ENCODE measurements at regions not wholly inside any gene's neighbourhood (a gene's known extent, or its start where the extent isn't known, plus 50 kb on each side); places are given as distances from the start of the nearest gene placed in this dataset.

GRCh38 chr1:233473549-233474204 is 140.2 kb upstream of the KCNK1 start:
- Histone ChIP-seq H4K8ac (ENCODE audit: low read length) (no peak overlapping the region), H3K4me2 (ENCODE audit: low read length, poor library complexity, severe bottlenecking) (no peak overlapping the region), H3K23ac (ENCODE audit: low read length in 2 of 2) (no peak overlapping the region), H3K14ac (ENCODE audit: low read length in 2 of 2) (no peak overlapping the region), H3K36me3 (ENCODE audit: control insufficient read depth in 1 of 2, insufficient read depth in 2 of 2, low read depth in 1 of 2, low read length in 2 of 2) (no peaks in the 10 kb centered on the region), H2BK15ac (ENCODE audit: low read depth, poor library complexity, severe bottlenecking) (no peak overlapping the region), H2BK5ac (ENCODE audit: low read depth, low read length, poor library complexity, severe bottlenecking) (no peak overlapping the region), H3K27me3 (ENCODE audit: control insufficient read depth in 1 of 2, insufficient read depth in 1 of 2, low read length in 2 of 2) (no peaks in the 10 kb centered on the region), H4K91ac (ENCODE audit: low read length) (no peak overlapping the region), H2AK5ac (ENCODE audit: low read length, severe bottlenecking) (no peak overlapping the region), H3K9ac (ENCODE audit: low read length) (no peak overlapping the region), H2BK120ac (ENCODE audit: low read depth, low read length) (no peak overlapping the region), H2BK12ac (ENCODE audit: low read length in 2 of 2) (no peak overlapping the region), H3K79me1 (replicated peaks; ENCODE audit: low read length, poor library complexity, severe bottlenecking) (no peaks in the 10 kb centered on the region), H2AFZ (ENCODE audit: low read depth, low read length) (no peak overlapping the region), H3K9me3 (ENCODE audit: control insufficient read depth, low read length) (no peaks in the 10 kb centered on the region), H3K4me1 (ENCODE audit: control insufficient read depth, insufficient read depth, low read depth, low read length) (no peaks in the 10 kb centered on the region), H3K4ac (ENCODE audit: low read depth in 1 of 2, low read length in 2 of 2) (no peak overlapping the region), H3K18ac (ENCODE audit: low read depth in 1 of 2, low read length in 2 of 2) (no peak overlapping the region), H3K27ac (ENCODE audit: low read length, poor library complexity, severe bottlenecking) (no peak overlapping the region), H3K4me3 (ENCODE audit: insufficient read depth in 1 of 2, low read depth in 1 of 2, low read length in 2 of 2) (no peak overlapping the region)
- no peak for DNase-seq
- 80% methylated on average over 11 of the region's 11 CpGs for WGBS

GRCh38 chr1:233477359-233477758 is 136.5 kb upstream of the KCNK1 start:
- no peaks in the 10 kb centered on the region for H3K79me1 ChIP-seq (replicated peaks; ENCODE audit: low read length, poor library complexity, severe bottlenecking)
- no peak overlapping the region for H3K4ac ChIP-seq (ENCODE audit: low read depth in 1 of 2, low read length in 2 of 2)
- H2BK120ac ChIP-seq (ENCODE audit: low read depth, low read length): no peak overlapping the region
- no peak overlapping the region for H4K8ac ChIP-seq (ENCODE audit: low read length)
- no peak for DNase-seq
- H2AFZ ChIP-seq (ENCODE audit: low read depth, low read length): no peak overlapping the region
- no peaks in the 10 kb centered on the region for H3K36me3 ChIP-seq (ENCODE audit: control insufficient read depth in 1 of 2, insufficient read depth in 2 of 2, low read depth in 1 of 2, low read length in 2 of 2)
- H3K9me3 ChIP-seq (ENCODE audit: control insufficient read depth, low read length): no peaks in the 10 kb centered on the region
- no peak overlapping the region for H3K27ac ChIP-seq (ENCODE audit: low read length, poor library complexity, severe bottlenecking)
- H3K4me2 ChIP-seq (ENCODE audit: low read length, poor library complexity, severe bottlenecking): no peak overlapping the region
- H3K4me3 ChIP-seq (ENCODE audit: insufficient read depth in 1 of 2, low read depth in 1 of 2, low read length in 2 of 2): no peak overlapping the region
- no peaks in the 10 kb centered on the region for H3K4me1 ChIP-seq (ENCODE audit: control insufficient read depth, insufficient read depth, low read depth, low read length)
- no peaks in the 10 kb centered on the region for H3K27me3 ChIP-seq (ENCODE audit: control insufficient read depth in 1 of 2, insufficient read depth in 1 of 2, low read length in 2 of 2)
- H3K14ac ChIP-seq (ENCODE audit: low read length in 2 of 2): no peak overlapping the region
- no peak overlapping the region for H2BK15ac ChIP-seq (ENCODE audit: low read depth, poor library complexity, severe bottlenecking)
- H2BK12ac ChIP-seq (ENCODE audit: low read length in 2 of 2): no peak overlapping the region
- no peak overlapping the region for H2BK5ac ChIP-seq (ENCODE audit: low read depth, low read length, poor library complexity, severe bottlenecking)
- H2AK5ac ChIP-seq (ENCODE audit: low read length, severe bottlenecking): no peak overlapping the region
- no peak overlapping the region for H3K23ac ChIP-seq (ENCODE audit: low read length in 2 of 2)
- no peak overlapping the region for H3K18ac ChIP-seq (ENCODE audit: low read depth in 1 of 2, low read length in 2 of 2)
- H4K91ac ChIP-seq (ENCODE audit: low read length): no peak overlapping the region
- H3K9ac ChIP-seq (ENCODE audit: low read length): no peak overlapping the region

- no peak for DNase-seq
- Histone ChIP-seq H2BK5ac (ENCODE audit: low read depth, low read length, poor library complexity, severe bottlenecking) (no peak overlapping the region), H2AK5ac (ENCODE audit: low read length, severe bottlenecking) (no peak overlapping the region), H3K18ac (ENCODE audit: low read depth in 1 of 2, low read length in 2 of 2) (no peak overlapping the region), H3K4me1 (ENCODE audit: control insufficient read depth, insufficient read depth, low read depth, low read length) (no peaks in the 10 kb centered on the region), H3K4ac (ENCODE audit: low read depth in 1 of 2, low read length in 2 of 2) (no peak overlapping the region), H2BK15ac (ENCODE audit: low read depth, poor library complexity, severe bottlenecking) (no peak overlapping the region), H3K23ac (ENCODE audit: low read length in 2 of 2) (no peak overlapping the region), H2BK12ac (ENCODE audit: low read length in 2 of 2) (no peak overlapping the region), H3K4me3 (ENCODE audit: insufficient read depth in 1 of 2, low read depth in 1 of 2, low read length in 2 of 2) (no peak overlapping the region), H3K4me2 (ENCODE audit: low read length, poor library complexity, severe bottlenecking) (no peak overlapping the region), H3K27me3 (ENCODE audit: control insufficient read depth in 1 of 2, insufficient read depth in 1 of 2, low read length in 2 of 2) (no peaks in the 10 kb centered on the region), H3K36me3 (ENCODE audit: control insufficient read depth in 1 of 2, insufficient read depth in 2 of 2, low read depth in 1 of 2, low read length in 2 of 2) (no peaks in the 10 kb centered on the region), H3K9ac (ENCODE audit: low read length) (no peak overlapping the region), H3K14ac (ENCODE audit: low read length in 2 of 2) (no peak overlapping the region), H3K27ac (ENCODE audit: low read length, poor library complexity, severe bottlenecking) (no peak overlapping the region), H2BK120ac (ENCODE audit: low read depth, low read length) (no peak overlapping the region), H4K8ac (ENCODE audit: low read length) (no peak overlapping the region), H3K79me1 (replicated peaks; ENCODE audit: low read length, poor library complexity, severe bottlenecking) (no peaks in the 10 kb centered on the region), H2AFZ (ENCODE audit: low read depth, low read length) (no peak overlapping the region), H3K9me3 (ENCODE audit: control insufficient read depth, low read length) (no peaks in the 10 kb centered on the region), H4K91ac (ENCODE audit: low read length) (no peak overlapping the region)
- 75% methylated on average over 1 of the region's 2 CpGs for WGBS
Observed at GRCh38 chr1:233478611-233479010, 135.3 kb upstream of the KCNK1 start.

- no peak overlapping the region for H4K8ac ChIP-seq (ENCODE audit: low read length)
- H3K27ac ChIP-seq (ENCODE audit: low read length, poor library complexity, severe bottlenecking): no peak overlapping the region
- H3K18ac ChIP-seq (ENCODE audit: low read depth in 1 of 2, low read length in 2 of 2): no peak overlapping the region
- no peaks in the 10 kb centered on the region for H3K4me1 ChIP-seq (ENCODE audit: control insufficient read depth, insufficient read depth, low read depth, low read length)
- H3K27me3 ChIP-seq (ENCODE audit: control insufficient read depth in 1 of 2, insufficient read depth in 1 of 2, low read length in 2 of 2): no peaks in the 10 kb centered on the region
- H3K36me3 ChIP-seq (ENCODE audit: control insufficient read depth in 1 of 2, insufficient read depth in 2 of 2, low read depth in 1 of 2, low read length in 2 of 2): no peaks in the 10 kb centered on the region
- H3K9me3 ChIP-seq (ENCODE audit: control insufficient read depth, low read length): no peaks in the 10 kb centered on the region
- H3K4me2 ChIP-seq (ENCODE audit: low read length, poor library complexity, severe bottlenecking): no peak overlapping the region
- no peaks in the 10 kb centered on the region for H3K79me1 ChIP-seq (replicated peaks; ENCODE audit: low read length, poor library complexity, severe bottlenecking)
- H2BK120ac ChIP-seq (ENCODE audit: low read depth, low read length): no peak overlapping the region
- H3K4ac ChIP-seq (ENCODE audit: low read depth in 1 of 2, low read length in 2 of 2): no peak overlapping the region
- H2AK5ac ChIP-seq (ENCODE audit: low read length, severe bottlenecking): no peak overlapping the region
- no peak overlapping the region for H3K4me3 ChIP-seq (ENCODE audit: insufficient read depth in 1 of 2, low read depth in 1 of 2, low read length in 2 of 2)
- no peak for DNase-seq
- no peak overlapping the region for H3K23ac ChIP-seq (ENCODE audit: low read length in 2 of 2)
- no peak overlapping the region for H3K9ac ChIP-seq (ENCODE audit: low read length)
- no peak overlapping the region for H3K14ac ChIP-seq (ENCODE audit: low read length in 2 of 2)
- no peak overlapping the region for H2BK5ac ChIP-seq (ENCODE audit: low read depth, low read length, poor library complexity, severe bottlenecking)
- no peak overlapping the region for H4K91ac ChIP-seq (ENCODE audit: low read length)
- H2AFZ ChIP-seq (ENCODE audit: low read depth, low read length): no peak overlapping the region
- H2BK15ac ChIP-seq (ENCODE audit: low read depth, poor library complexity, severe bottlenecking): no peak overlapping the region
- WGBS: 68% methylated on average over 4 of the region's 4 CpGs
- H2BK12ac ChIP-seq (ENCODE audit: low read length in 2 of 2): no peak overlapping the region
Observed at GRCh38 chr1:233479110-233479890, 134.6 kb upstream of the KCNK1 start.

Measured in mesenchymal stem cell (in vitro differentiated cells and primary cell).